ENCODE measurements at regions not wholly inside any gene's neighbourhood (a gene's known extent, or its start where the extent isn't known, plus 50 kb on each side); places are given as distances from the start of the nearest gene placed in this dataset.

- TF ChIP-seq HNF1B (CRISPR knock-in tag; IDR thresholded peaks at IDR 0.05) (no peak), MEIS1 (CRISPR knock-in tag; IDR thresholded peaks at IDR 0.05; ENCODE audit: borderline replicate concordance) (no peak), HOXA7 (CRISPR knock-in tag; IDR thresholded peaks at IDR 0.05) (no peak), HOXA9 (CRISPR knock-in tag; IDR thresholded peaks at IDR 0.05; ENCODE audit: borderline replicate concordance) (no peak), TFDP2 (CRISPR knock-in tag; IDR thresholded peaks at IDR 0.05) (no peak), HNF4A (CRISPR knock-in tag; IDR thresholded peaks at IDR 0.05) (no peak), CTCF (CRISPR knock-in tag; IDR thresholded peaks at IDR 0.05) (no peak), DRAP1 (CRISPR knock-in tag; IDR thresholded peaks at IDR 0.05) (no peak), TOPORS (CRISPR knock-in tag; IDR thresholded peaks at IDR 0.05) (no peak), THAP9 (CRISPR knock-in tag; IDR thresholded peaks at IDR 0.05; ENCODE audit: borderline replicate concordance) (no peak), NR2C2 (CRISPR knock-in tag; IDR thresholded peaks at IDR 0.05; ENCODE audit: borderline replicate concordance) (no peak)
Observed at GRCh38 chr12:13359636-13360035, 163.1 kb downstream of the EMP1 start (continued).

Measured in HepG2 (cell line).